ENCODE measurements at regions not wholly inside any gene's neighbourhood (a gene's known extent, or its start where the extent isn't known, plus 50 kb on each side); places are given as distances from the start of the nearest gene placed in this dataset.

GRCh38 chr12:77343291-77343690 is 277.9 kb upstream of the E2F7 start:
- no peak for DNase-seq

DNA sequence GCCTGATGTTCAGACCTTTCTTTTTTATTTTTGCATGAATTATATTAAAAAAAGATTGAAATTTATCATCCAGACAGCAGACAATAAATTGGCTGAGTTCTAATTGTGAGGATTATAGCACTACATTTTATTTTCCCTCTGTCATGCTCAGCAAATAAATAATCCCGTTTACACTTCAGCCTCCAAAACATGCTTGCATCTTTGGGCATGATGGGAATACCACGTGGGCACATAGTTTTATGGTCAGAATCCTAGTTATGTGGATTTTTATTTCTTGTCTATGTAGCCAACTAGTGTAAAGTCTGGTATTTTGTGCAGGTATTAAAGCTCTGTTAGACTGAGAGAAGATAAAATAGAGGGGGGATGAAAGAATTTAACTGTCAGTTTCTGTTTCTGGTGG is 276.9 kb upstream of the E2F7 start:
- no peak for DNase-seq

GRCh38 chr12:77339610-77340009 is 274.2 kb upstream of the E2F7 start:
- no peak for DNase-seq

DNA sequence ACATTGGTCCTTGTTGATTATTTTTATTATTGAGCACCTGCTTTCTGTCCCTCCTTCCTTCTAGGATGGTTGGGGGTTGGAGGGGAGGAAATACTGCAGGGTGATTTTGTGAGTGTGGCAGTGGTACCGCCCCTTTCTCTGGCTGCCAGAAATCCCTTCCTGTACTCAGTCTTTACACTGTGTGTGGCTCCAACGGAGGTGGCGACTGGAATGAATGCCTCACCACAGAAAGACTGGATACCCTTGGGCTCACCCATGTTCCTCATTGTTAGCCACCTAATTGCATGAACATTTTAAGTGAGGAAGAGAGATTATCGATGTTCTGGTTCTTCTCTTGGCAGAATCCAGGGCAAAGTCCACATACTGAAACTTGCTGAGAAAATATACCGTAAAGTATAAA is 272.0 kb upstream of the E2F7 start:
- no peak for DNase-seq

- DNase-seq: no peak
Measured at GRCh38 chr12:77334806-77335205, 269.4 kb upstream of the E2F7 start.

DNA sequence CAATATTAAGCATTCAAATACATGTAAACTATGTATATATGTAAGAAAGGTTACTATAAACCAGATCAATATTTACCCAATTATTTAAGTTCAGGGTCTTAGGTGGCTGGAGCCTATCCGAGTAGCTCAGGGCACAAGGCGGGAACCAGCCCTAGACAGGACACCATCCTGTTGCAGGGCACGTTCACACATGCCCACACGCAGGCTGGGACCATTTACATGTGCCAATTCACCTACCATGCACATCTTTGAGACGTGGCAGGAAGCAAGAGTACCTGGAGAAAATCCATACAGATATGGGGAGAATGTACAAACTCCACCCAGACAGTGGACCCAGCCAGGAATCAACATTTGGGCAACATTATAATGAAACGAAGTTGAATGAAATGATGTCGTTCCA is 263.0 kb upstream of the E2F7 start:
- DNase-seq: no peak

DNA sequence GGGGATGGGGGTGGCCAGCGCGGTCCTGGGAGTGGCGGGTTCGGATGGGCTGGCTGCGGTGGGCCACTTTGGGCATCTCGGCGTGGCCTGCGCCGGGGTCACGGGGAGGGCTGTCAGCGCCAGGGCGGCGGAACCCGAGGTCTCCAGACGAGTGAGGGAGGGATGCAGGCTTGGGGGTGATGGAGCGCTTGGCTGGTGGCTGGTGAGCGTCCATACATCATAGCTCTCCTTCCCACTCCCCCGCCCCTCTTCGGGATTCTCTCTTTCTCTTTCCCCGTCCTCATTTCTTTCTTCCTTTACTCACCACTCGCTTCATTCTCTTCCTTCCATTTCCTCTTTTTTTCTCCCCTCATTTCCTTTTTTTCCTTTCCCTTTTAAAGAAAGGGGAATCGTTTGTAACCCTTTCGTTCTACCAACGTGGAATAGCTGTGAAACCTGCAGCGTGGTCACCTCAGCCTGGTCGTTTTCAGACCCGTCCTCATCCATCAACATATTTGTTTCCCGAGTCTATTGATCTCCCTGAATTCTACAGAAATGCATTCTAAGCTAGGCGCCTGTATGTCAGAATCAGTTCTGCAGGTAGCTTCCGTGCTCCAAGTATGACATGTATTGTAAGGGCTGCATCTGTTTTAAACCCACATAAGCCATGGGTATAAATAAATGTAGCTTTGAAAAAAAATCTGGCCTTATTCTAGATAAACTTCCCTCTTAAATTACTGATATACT is 260.3 kb upstream of the E2F7 start:
- DNase-seq: no peak

DNA sequence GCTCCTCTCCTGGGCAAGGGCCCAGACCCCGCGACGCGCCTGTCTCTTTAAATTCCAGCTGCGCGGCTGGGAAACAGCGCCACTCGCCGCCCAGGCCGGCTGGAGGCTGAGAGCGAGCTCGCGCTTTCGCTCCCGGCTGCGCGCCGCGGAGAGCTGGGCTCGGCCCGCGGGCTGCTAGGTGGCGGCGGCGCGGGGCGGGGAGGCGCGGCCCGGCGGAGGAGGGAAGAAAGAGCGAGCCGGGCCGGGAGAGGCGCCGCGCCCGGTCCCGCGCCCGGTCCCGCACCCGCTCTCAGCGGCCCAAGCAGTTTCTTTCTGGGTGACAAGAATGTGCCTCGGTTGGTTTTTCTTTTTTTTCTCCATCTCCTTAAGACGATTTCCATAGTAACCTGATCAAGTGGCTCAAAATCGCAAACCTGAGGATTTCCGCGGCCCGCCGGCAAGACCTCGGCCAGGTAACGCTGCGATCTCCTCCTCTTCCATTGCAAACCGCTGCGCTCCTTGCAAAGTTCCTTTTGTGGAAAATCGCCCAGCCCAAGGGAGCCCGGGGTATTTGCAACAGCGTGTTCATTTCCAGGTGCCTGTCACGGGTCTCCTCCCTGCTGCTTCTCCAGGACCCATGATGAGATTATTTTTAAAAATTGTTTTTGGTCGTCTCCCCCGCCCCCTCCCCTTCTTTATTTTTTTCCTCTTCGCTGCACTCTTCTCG is 259.5 kb upstream of the E2F7 start:
- no peak for DNase-seq

GRCh38 chr12:77324416-77324762 is 259.0 kb upstream of the E2F7 start:
- DNase-seq: no peak

DNA sequence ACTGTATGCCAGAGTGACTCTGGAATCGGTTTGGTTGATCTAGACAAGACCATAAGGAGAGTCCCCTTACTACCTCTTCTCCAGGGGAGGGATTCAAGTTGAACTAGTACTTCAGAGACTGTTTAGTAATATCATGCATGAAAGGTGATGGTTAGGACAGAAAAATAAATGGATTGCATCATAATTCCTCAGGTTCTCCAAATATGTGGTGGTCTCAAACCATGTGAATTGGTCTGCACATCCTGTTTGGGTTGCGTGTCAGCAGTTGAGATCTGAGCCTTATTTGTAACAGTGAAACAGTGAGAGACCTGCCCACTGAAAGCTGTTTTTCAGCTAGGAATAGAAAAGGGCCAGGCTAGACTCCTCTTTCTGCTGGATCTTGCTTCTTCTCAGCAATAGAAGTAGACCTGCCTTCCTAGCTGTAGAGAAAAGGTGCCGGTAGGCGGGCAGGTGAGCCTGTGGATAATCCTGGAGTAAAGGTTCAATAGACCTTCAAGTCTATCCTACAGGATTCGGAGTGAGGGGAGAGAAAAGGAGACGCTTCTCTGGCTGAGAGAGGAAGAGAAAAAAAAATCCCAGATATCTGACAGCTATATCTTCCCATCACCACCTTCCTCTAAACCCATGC is 258.5 kb upstream of the E2F7 start:
- DNase-seq: no peak

- DNase-seq: no peak
Measured at GRCh38 chr12:77319166-77319565, 253.8 kb upstream of the E2F7 start.

DNA sequence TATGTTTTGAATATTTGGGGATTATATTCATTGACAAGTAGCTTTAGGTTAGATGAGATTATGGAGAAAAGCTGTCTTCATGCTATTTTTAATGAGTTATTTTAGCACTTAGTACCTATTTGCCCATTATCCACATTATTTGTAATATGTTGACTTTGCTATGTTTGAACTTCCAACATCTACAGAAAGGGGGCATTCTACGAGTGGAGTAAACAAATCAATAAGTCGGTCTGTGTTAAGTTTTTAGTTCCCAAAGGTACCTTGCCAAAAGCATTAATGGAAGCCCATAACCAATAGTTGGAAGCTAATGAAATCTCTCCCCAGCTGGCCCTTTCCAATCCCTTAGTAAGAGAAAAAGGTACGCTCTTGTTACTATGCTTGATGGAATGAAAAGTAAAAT is 250.0 kb upstream of the E2F7 start:
- no peak for DNase-seq

DNA sequence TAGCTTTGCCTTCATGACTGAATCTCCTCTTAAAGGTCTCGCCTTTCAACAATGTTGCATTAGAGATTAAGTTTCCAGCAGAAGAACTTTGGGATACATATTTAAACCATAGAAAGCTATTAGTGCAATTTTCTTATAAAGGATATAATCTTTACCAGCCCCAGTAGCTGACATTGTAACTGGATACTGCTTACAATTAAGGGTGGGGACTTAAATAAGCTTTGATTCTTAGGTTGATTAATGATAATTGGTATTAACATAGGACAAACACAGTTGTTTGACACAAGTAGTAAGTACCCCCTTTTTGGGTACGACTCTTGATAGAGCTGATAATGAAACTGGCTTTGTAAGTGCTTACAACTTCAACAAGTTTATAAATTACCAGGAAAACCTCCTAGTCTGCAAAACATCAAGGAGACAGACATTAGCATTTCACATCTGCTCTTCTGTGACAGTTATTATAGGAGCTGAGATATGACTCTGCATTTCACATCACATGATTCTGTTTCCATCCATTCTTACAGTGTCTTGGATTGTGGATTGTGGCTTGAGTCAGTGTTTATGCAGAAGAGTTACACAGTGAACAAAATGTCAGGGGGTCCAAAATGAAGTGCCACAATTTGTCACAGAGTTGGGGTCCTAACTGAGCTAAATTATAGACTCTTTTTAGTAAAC is 249.1 kb upstream of the E2F7 start:
- DNase-seq: no peak

- DNase-seq: no peak
Measured at GRCh38 chr12:77308056-77308455, 242.7 kb upstream of the E2F7 start.

GRCh38 chr12:77300811-77301210 is 235.4 kb upstream of the E2F7 start:
- no peak for DNase-seq

DNA sequence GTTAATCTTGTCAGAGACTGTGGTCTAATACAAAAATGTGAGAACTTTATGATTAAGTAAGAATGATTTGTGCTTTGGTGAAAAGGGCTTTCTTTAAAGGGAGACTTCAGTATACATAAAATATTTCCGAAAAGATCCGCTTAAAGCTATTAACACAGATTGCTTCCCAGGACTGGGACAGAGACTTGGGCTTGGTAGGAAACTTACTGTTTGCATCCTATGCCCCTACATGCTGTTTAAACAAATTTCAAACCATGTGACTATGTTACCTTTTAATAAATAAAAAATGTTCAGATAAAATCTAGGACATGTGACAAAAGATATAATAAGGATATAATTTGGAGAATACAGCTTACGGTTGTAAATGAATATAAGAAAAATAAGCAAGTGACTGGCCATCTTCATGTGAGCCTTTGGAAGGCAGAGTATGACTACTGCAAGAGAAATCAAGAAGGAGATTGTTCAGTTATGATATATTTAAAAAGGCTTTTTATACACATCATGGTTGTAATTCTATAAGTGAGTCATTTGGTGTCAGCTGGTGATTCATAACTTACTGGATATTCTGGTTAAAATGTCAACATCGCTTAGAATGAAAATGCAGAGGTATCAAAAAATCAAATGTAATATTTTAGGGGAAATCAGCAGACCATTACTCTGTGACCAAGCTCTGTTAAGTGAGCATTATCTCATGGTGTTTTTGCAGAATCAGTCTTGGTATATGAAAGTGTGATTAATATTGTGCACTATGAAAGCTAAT is 234.7 kb upstream of the E2F7 start:
- DNase-seq: no peak

DNA sequence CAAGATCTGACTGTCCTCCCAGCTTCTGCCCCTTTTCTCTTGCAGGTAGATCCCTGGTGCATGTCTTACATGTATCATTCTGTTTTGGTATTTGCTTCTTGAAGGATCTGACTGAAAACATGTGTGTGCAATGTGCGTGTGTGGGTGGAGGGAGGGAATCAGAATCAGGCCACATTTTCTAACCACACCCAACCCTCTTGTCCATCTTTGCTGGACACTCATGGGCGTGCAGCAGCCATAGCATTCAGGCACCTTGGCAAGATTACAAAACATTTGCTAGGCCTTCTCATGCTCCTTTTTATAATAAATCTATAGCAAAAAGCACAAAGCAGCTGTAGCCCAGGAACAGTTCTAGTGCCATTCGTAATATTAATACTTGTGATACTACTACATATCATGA is 233.6 kb upstream of the E2F7 start:
- no peak for DNase-seq

DNA sequence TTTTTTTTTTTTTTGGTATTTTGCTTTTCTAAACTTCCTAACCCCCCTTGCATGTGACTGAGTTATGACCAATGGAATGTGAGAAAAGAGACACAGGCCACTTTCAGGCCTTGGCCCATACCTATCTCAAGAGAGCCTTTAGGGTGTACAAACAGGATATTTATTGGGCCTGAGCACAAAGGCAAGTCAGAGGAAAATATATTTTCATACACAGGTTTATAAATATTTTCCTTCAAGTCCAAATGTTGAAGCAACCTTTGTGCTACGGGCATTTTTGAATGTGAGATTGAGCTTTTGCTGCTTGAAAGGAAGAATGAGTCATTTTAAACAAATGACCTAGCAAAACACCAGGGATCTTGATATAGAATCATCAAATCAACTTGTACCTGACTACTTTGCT is 228.6 kb upstream of the E2F7 start:
- no peak for DNase-seq

DNA sequence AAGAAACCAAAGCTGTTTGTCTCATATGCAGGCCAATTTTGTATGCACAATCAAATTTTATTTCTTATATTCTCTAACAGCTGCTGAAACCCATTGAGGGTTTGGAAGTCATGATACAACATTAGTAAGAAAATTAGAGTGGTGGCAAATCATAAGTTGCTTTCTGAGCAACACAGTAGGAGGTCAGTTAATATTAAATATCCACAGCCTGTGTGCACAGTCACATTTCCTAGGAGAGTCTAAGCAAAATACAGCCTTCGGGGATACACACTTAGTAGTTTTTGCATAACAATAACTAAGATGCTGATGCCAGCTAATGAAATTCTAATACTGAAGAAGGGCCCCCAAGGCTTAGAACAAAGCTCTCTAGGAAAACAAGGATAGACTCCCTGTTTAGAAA is 209.6 kb upstream of the E2F7 start:
- no peak for DNase-seq

- no peak for DNase-seq
Measured at GRCh38 chr12:77273898-77274297, 208.5 kb upstream of the E2F7 start.

GRCh38 chr12:77256956-77257355 is 191.6 kb upstream of the E2F7 start:
- DNase-seq: no peak

DNA sequence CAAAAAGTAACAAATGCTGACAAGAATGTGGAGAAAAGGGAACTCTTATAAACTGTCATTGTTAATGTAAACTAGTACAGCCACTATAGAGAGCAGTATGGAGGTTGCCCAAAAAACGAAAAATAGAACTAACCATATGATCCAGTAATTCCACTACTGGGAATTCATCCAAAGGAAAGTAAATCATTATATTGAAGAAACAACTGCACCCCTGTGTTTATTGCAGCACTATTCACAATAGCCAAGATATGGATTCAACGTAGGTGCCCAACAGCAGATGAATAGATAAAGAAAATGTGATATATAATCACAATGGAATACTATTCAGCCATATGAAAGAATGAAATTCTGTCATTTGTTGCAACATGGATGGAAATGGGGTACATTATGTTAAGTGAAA is 188.0 kb upstream of the E2F7 start:
- no peak for DNase-seq

DNA sequence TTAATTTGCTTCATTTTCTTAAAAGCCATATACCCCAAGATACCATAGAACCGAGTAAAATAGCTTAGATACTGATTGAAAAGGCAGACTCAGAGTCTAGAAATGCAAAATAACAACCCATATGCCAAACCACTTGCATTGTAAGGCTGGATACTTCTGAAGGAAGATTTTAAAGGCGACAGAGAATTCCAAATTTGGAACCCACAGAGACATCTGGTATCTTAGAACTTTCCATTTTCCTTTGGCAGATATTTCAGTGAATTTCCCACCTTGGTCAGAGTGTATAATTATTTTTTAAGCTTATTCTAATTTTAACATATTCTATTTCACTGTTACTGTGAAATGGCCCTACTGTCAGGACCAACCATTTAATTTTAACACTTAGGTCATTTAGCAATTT is 186.4 kb upstream of the E2F7 start:
- no peak for DNase-seq
